Vagina (tissue), 2 donors: ENCODE measurements at regions not wholly inside any gene's neighbourhood (a gene's known extent, or its start where the extent isn't known, plus 50 kb on each side); places are given as distances from the start of the nearest gene placed in this dataset.

ENCODE experiments used
- DNase-seq, 2 donors: peaks; one replicate each; pipeline ENCODE4 v3.0.0-alpha.2; 2017; ENCODE audit errors: extremely low spot score in 2 of 2
- H3K27ac ChIP-seq: fragments of 200-600 bp; sonication (generic); one replicate; pipeline ENCODE4 v1.5.1; 2019
- H3K27me3 ChIP-seq: fragments of 200-600 bp; sonication (generic); one replicate; pipeline ENCODE4 v1.5.1; 2019
- H3K36me3 ChIP-seq, 2 donors: fragments of 200-600 bp; sonication (generic); one replicate each; pipeline ENCODE4 v1.5.1; 2017 to 2019
- H3K4me1 ChIP-seq: fragments of 200-600 bp; sonication (generic); one replicate; pipeline ENCODE4 v1.5.1; 2019
- H3K4me3 ChIP-seq, 2 donors: fragments of 200-600 bp; sonication (generic); 1 replicate in 1 of 2; 2 replicates in 1 of 2; pipeline ENCODE4 v1.5.1; 2016 to 2019
- H3K9me3 ChIP-seq: fragments of 200-600 bp; sonication (generic); one replicate; pipeline ENCODE4 v1.5.1; 2019
- CTCF ChIP-seq, 3 experiments: fragments of 450-650 bp in 2 of 3; fragments of 200-600 bp in 1 of 3; sonication (generic) in 1 of 3; IDR thresholded peaks; one replicate each; pipeline ENCODE4 v1.5.1; 2017 to 2019; ENCODE audit warnings: antibody characterized with exemption in 3 of 3, mild to moderate bottlenecking in 2 of 3, moderate library complexity in 2 of 3
- POLR2A ChIP-seq, 2 donors: fragments of 450-650 bp; IDR thresholded peaks; one replicate each; pipeline ENCODE4 v1.6.1; 2017; ENCODE audit warnings: antibody characterized with exemption in 2 of 2, mild to moderate bottlenecking in 2 of 2, moderate library complexity in 2 of 2
- POLR2AphosphoS5 ChIP-seq, 2 donors: sonication (generic); formaldehyde crosslinking; IDR thresholded peaks; one replicate each; pipeline ENCODE4 v1.9.0; 2017; ENCODE audit warnings: antibody characterized with exemption in 2 of 2, mild to moderate bottlenecking in 2 of 2, low read depth in 1 of 2; ENCODE audit not compliant: insufficient read depth in 1 of 2
- intact Hi-C: fragments of 100-400 bp; cut with DNase I; formaldehyde crosslinking; loops from one replicate; pipeline ENCODE4 v1.15.1; 2023

GRCh38 chr11:103789952-103790351 is 246.5 kb upstream of the DDI1 start:
- no peak overlapping the region for H3K4me3 ChIP-seq
- intact Hi-C loops: loop anchor here (10.0 kb wide), 1 partner anchor 85 kb away; no protein-coding TSS in a partner anchor
- H3K36me3 ChIP-seq: no peaks in the 10 kb centered on the region
- no peak overlapping the region for H3K27ac ChIP-seq
- no peaks in the 10 kb centered on the region for H3K4me1 ChIP-seq
- H3K27me3 ChIP-seq: no peaks in the 10 kb centered on the region
- DNase-seq: no peak
- TF ChIP-seq CTCF (IDR thresholded peaks at IDR 0.05) (no peak), POLR2A (IDR thresholded peaks at IDR 0.05) (no peak), POLR2AphosphoS5 (IDR thresholded peaks at IDR 0.05; ENCODE audit: insufficient read depth in 1 of 2, low read depth in 1 of 2) (no peak)
- no peaks in the 10 kb centered on the region for H3K9me3 ChIP-seq

- H3K4me1 ChIP-seq: no peaks in the 10 kb centered on the region
- TF ChIP-seq CTCF (IDR thresholded peaks at IDR 0.05): no peak
- no peak for TF ChIP-seq POLR2A (IDR thresholded peaks at IDR 0.05)
- no peak for TF ChIP-seq POLR2AphosphoS5 (IDR thresholded peaks at IDR 0.05; ENCODE audit: insufficient read depth in 1 of 2, low read depth in 1 of 2)
- no peak for DNase-seq
- no peaks in the 10 kb centered on the region for H3K27me3 ChIP-seq
- H3K27ac ChIP-seq: no peak overlapping the region
- no peaks in the 10 kb centered on the region for H3K9me3 ChIP-seq
- H3K36me3 ChIP-seq: no peaks in the 10 kb centered on the region
- H3K4me3 ChIP-seq: no peak overlapping the region
- intact Hi-C loops: loop anchor here (10.0 kb wide), 1 partner anchor 82 kb away; no protein-coding TSS in a partner anchor
Measured at GRCh38 chr11:103792981-103793468, 243.4 kb upstream of the DDI1 start.

GRCh38 chr11:103794262-103794661 is 242.2 kb upstream of the DDI1 start:
- intact Hi-C loops: loop anchor here (10.0 kb wide), 1 partner anchor 81 kb away; no protein-coding TSS in a partner anchor
- no peaks in the 10 kb centered on the region for H3K27me3 ChIP-seq
- no peak overlapping the region for H3K4me3 ChIP-seq
- no peaks in the 10 kb centered on the region for H3K36me3 ChIP-seq
- no peaks in the 10 kb centered on the region for H3K4me1 ChIP-seq
- DNase-seq: no peak
- no peaks in the 10 kb centered on the region for H3K9me3 ChIP-seq
- TF ChIP-seq CTCF (IDR thresholded peaks at IDR 0.05): no peak
- TF ChIP-seq POLR2AphosphoS5 (IDR thresholded peaks at IDR 0.05; ENCODE audit: insufficient read depth in 1 of 2, low read depth in 1 of 2): no peak
- TF ChIP-seq POLR2A (IDR thresholded peaks at IDR 0.05): no peak
- H3K27ac ChIP-seq: no peak overlapping the region

- TF ChIP-seq POLR2A (IDR thresholded peaks at IDR 0.05) (no peak), CTCF (IDR thresholded peaks at IDR 0.05) (no peak), POLR2AphosphoS5 (IDR thresholded peaks at IDR 0.05; ENCODE audit: insufficient read depth in 1 of 2, low read depth in 1 of 2) (no peak)
- intact Hi-C loops: loop anchor here (10.0 kb wide), 1 partner anchor 77 kb away; no protein-coding TSS in a partner anchor
- H3K27ac ChIP-seq: no peak overlapping the region
Measured at GRCh38 chr11:103798026-103798425, 238.4 kb upstream of the DDI1 start.

GRCh38 chr11:103798446-103798845 is 238.0 kb upstream of the DDI1 start:
- Histone ChIP-seq H3K9me3 (no peaks in the 10 kb centered on the region), H3K27me3 (no peaks in the 10 kb centered on the region), H3K36me3 (no peaks in the 10 kb centered on the region), H3K4me1 (no peaks in the 10 kb centered on the region), H3K27ac (no peak overlapping the region), H3K4me3 (no peak overlapping the region)
- DNase-seq: no peak
- intact Hi-C loops: loop anchor here (10.0 kb wide), 1 partner anchor 76 kb away; no protein-coding TSS in a partner anchor
- TF ChIP-seq POLR2A (IDR thresholded peaks at IDR 0.05): no peak
- no peak for TF ChIP-seq POLR2AphosphoS5 (IDR thresholded peaks at IDR 0.05; ENCODE audit: insufficient read depth in 1 of 2, low read depth in 1 of 2)
- no peak for TF ChIP-seq CTCF (IDR thresholded peaks at IDR 0.05)

More at GRCh38 chr11:103798026-103798425, 238.4 kb upstream of the DDI1 start:
- Histone ChIP-seq H3K4me3 (no peak overlapping the region), H3K9me3 (no peaks in the 10 kb centered on the region), H3K36me3 (no peaks in the 10 kb centered on the region), H3K27me3 (no peaks in the 10 kb centered on the region), H3K4me1 (no peaks in the 10 kb centered on the region)
- DNase-seq: no peak
